ENCODE measurements at regions not wholly inside any gene's neighbourhood (a gene's known extent, or its start where the extent isn't known, plus 50 kb on each side); places are given as distances from the start of the nearest gene placed in this dataset.

DNA sequence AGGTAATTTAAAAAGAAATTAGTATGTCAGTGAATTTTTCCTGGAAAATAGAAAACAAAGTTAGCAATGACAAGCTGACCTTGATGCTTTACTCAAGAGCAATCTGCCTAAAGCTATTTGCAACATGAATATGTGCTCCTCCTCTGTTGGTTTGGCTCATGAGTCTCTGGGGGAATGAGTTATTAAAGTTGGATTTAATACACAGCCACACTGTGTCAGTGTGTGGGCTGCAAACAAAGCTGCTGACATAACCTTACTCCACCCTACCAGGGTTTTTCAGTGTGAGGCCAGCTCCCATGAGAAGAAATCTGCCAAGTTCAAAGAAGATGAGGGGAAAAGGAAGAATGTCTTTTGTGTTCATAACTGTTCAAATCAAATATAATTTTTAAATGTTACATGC is 280.5 kb downstream of the TLL1 start:
- no peaks in the 10 kb centered on the region for H3K36me3 ChIP-seq (replicated peaks in 1 of 2; ENCODE audit: control extremely low read depth in 1 of 2, control insufficient read depth in 1 of 2, extremely low read depth in 1 of 2, insufficient read depth in 2 of 2, low read length in 1 of 2)
- POLR2A ChIA-PET: no interaction called here
- Mint-ChIP-seq H3K9me3 (ENCODE audit: insufficient read depth) (no peaks in the 10 kb centered on the region), H3K27me3 (no peaks in the 10 kb centered on the region), H3K4me1 (no peaks in the 10 kb centered on the region), H3K4me3 (no peak overlapping the region), H3K27ac (no peak overlapping the region)
- no peaks in the 10 kb centered on the region for H3K79me2 ChIP-seq (ENCODE audit: control insufficient read depth, insufficient read depth, low read length)
- no peak overlapping the region for H3K4me3 ChIP-seq (ENCODE audit: control extremely low read depth in 1 of 5, extremely low read depth in 1 of 5, insufficient read depth in 1 of 5, low read depth in 2 of 5, low read length in 4 of 5)
- no peak overlapping the region for H3K9ac ChIP-seq (ENCODE audit: low read length)
- H4K20me1 ChIP-seq (ENCODE audit: control insufficient read depth, insufficient read depth, low read length, poor library complexity, severe bottlenecking): no peaks in the 10 kb centered on the region
- H3K27ac ChIP-seq (ENCODE audit: low read length in 2 of 2): no peak overlapping the region
- no peaks in the 10 kb centered on the region for H3K27me3 ChIP-seq (replicated peaks in 1 of 4; ENCODE audit: control extremely low read depth in 1 of 4, control insufficient read depth in 3 of 4, insufficient read depth in 4 of 4, low read length in 3 of 4)
- DNase-seq (no peak), ATAC-seq (ENCODE audit: low read depth) (no peak)
- no peak overlapping the region for H3K4me2 ChIP-seq (replicated peaks; ENCODE audit: low read depth, low read length, poor library complexity, severe bottlenecking)
- CTCF ChIA-PET: no interaction called here
- H3K4me1 ChIP-seq (ENCODE audit: control insufficient read depth in 2 of 2, insufficient read depth in 2 of 2, low read length in 2 of 2): no peaks in the 10 kb centered on the region
- intact Hi-C loops (cut with micrococcal nuclease): no loop called here
- TF ChIP-seq, protein P1, sequence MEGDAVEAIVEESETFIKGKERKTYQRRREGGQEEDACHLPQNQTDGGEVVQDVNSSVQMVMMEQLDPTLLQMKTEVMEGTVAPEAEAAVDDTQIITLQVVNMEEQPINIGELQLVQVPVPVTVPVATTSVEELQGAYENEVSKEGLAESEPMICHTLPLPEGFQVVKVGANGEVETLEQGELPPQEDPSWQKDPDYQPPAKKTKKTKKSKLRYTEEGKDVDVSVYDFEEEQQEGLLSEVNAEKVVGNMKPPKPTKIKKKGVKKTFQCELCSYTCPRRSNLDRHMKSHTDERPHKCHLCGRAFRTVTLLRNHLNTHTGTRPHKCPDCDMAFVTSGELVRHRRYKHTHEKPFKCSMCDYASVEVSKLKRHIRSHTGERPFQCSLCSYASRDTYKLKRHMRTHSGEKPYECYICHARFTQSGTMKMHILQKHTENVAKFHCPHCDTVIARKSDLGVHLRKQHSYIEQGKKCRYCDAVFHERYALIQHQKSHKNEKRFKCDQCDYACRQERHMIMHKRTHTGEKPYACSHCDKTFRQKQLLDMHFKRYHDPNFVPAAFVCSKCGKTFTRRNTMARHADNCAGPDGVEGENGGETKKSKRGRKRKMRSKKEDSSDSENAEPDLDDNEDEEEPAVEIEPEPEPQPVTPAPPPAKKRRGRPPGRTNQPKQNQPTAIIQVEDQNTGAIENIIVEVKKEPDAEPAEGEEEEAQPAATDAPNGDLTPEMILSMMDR (IDR thresholded peaks at IDR 0.05): no peak
- no peak for TF ChIP-seq EZH2 (IDR thresholded peaks at IDR 0.05; ENCODE audit: borderline replicate concordance, insufficient read depth, low read depth, low read length, poor library complexity, severe bottlenecking)
- H3K9me3 ChIP-seq (ENCODE audit: control extremely low read depth in 1 of 3, control insufficient read depth in 2 of 3, insufficient read depth in 1 of 3, low read length in 2 of 3): no peaks in the 10 kb centered on the region
- no peak overlapping the region for H2AFZ ChIP-seq (ENCODE audit: insufficient read depth, low read depth, low read length, poor library complexity, severe bottlenecking)

GRCh38 chr4:166162327-166162726 is 289.3 kb downstream of the TLL1 start:
- Histone ChIP-seq H3K79me2 (ENCODE audit: control insufficient read depth, insufficient read depth, low read length) (no peaks in the 10 kb centered on the region), H3K9ac (ENCODE audit: low read length) (no peak overlapping the region), H3K36me3 (replicated peaks in 1 of 2; ENCODE audit: control extremely low read depth in 1 of 2, control insufficient read depth in 1 of 2, extremely low read depth in 1 of 2, insufficient read depth in 2 of 2, low read length in 1 of 2) (no peaks in the 10 kb centered on the region), H2AFZ (ENCODE audit: insufficient read depth, low read depth, low read length, poor library complexity, severe bottlenecking) (no peak overlapping the region), H3K27me3 (replicated peaks in 1 of 4; ENCODE audit: control extremely low read depth in 1 of 4, control insufficient read depth in 3 of 4, insufficient read depth in 4 of 4, low read length in 3 of 4) (no peaks in the 10 kb centered on the region), H4K20me1 (ENCODE audit: control insufficient read depth, insufficient read depth, low read length, poor library complexity, severe bottlenecking) (no peaks in the 10 kb centered on the region), H3K27ac (ENCODE audit: low read length in 2 of 2) (no peak overlapping the region), H3K4me2 (replicated peaks; ENCODE audit: low read depth, low read length, poor library complexity, severe bottlenecking) (no peak overlapping the region), H3K9me3 (ENCODE audit: control extremely low read depth in 1 of 3, control insufficient read depth in 2 of 3, insufficient read depth in 1 of 3, low read length in 2 of 3) (no peaks in the 10 kb centered on the region), H3K4me3 (ENCODE audit: control extremely low read depth in 1 of 5, extremely low read depth in 1 of 5, insufficient read depth in 1 of 5, low read depth in 2 of 5, low read length in 4 of 5) (no peak overlapping the region), H3K4me1 (ENCODE audit: control insufficient read depth in 2 of 2, insufficient read depth in 2 of 2, low read length in 2 of 2) (no peaks in the 10 kb centered on the region)
- Mint-ChIP-seq H3K27ac (no peak overlapping the region), H3K4me1 (no peaks in the 10 kb centered on the region), H3K27me3 (no peaks in the 10 kb centered on the region), H3K9me3 (ENCODE audit: insufficient read depth) (no peaks in the 10 kb centered on the region), H3K4me3 (no peak overlapping the region)
- DNase-seq: no peak
- no peak for ATAC-seq (ENCODE audit: low read depth)
- TF ChIP-seq, protein P1 (IDR thresholded peaks at IDR 0.05): no peak
- no peak for TF ChIP-seq EZH2 (IDR thresholded peaks at IDR 0.05; ENCODE audit: borderline replicate concordance, insufficient read depth, low read depth, low read length, poor library complexity, severe bottlenecking)
- intact Hi-C loops (cut with micrococcal nuclease): no loop called here
- CTCF ChIA-PET: interaction anchor here (1.2 kb wide), 1 partner anchor 9 kb away, joined by 3 read pairs; no protein-coding TSS in a partner anchor
- WGBS (ENCODE audit: insufficient coverage): 85% methylated on average over 2 of the region's 4 CpGs
- POLR2A ChIA-PET: no interaction called here
